ENCODE measurements at regions not wholly inside any gene's neighbourhood (a gene's known extent, or its start where the extent isn't known, plus 50 kb on each side); places are given as distances from the start of the nearest gene placed in this dataset.
"Not testable (repeated sequence)": the region's sequence is repeated elsewhere in the genome, so short reads cannot be mapped to it uniquely, and the experiment has no call there.

DNA sequence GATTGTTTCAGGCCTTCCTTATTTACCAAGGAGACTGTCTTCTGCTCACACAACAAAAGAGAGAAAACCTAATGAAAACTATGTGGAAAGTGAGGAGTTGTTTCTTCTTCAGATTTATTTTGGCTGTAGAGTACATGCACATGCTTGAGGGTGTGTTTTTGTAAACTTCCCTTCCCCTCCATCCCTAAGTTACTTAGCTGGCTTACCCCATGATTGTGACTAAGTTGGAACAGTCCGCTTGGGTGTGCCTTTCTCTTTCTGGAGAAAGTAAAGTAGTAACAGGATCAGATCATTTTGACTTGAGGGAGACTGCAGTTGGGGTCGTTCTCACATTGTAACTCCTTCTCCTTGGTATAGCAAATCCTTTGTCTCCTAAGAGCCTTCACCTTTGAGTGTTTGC lies 155.9 kb downstream of the RTL9 start:
- no peaks in the 10 kb centered on the region for H3K4me1 ChIP-seq (ENCODE audit: insufficient read depth, low read length, poor library complexity, severe bottlenecking)
- no peak for TF ChIP-seq EZH2phosphoT487 (IDR thresholded peaks at IDR 0.05; ENCODE audit: borderline replicate concordance)
- TF ChIP-seq, protein P1, sequence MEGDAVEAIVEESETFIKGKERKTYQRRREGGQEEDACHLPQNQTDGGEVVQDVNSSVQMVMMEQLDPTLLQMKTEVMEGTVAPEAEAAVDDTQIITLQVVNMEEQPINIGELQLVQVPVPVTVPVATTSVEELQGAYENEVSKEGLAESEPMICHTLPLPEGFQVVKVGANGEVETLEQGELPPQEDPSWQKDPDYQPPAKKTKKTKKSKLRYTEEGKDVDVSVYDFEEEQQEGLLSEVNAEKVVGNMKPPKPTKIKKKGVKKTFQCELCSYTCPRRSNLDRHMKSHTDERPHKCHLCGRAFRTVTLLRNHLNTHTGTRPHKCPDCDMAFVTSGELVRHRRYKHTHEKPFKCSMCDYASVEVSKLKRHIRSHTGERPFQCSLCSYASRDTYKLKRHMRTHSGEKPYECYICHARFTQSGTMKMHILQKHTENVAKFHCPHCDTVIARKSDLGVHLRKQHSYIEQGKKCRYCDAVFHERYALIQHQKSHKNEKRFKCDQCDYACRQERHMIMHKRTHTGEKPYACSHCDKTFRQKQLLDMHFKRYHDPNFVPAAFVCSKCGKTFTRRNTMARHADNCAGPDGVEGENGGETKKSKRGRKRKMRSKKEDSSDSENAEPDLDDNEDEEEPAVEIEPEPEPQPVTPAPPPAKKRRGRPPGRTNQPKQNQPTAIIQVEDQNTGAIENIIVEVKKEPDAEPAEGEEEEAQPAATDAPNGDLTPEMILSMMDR (conservative IDR thresholded peaks at IDR 0.05; ENCODE audit: low read length), result no peak
- H3K36me3 ChIP-seq (ENCODE audit: insufficient read depth, low read length), result no peaks in the 10 kb centered on the region
- no peaks in the 10 kb centered on the region for H3K27me3 ChIP-seq (ENCODE audit: insufficient read depth, low read length, poor library complexity, severe bottlenecking)
- no peak overlapping the region for H3K4me3 ChIP-seq (ENCODE audit: low read length, poor library complexity, severe bottlenecking)
- H3K9ac ChIP-seq (ENCODE audit: low read depth, low read length, poor library complexity, severe bottlenecking), result no peak overlapping the region
- no peaks in the 10 kb centered on the region for H4K20me1 ChIP-seq (ENCODE audit: insufficient read depth, low read length, poor library complexity, severe bottlenecking)
- H3F3A ChIP-seq (ENCODE audit: low read depth), result no peaks in the 10 kb centered on the region
- H2AFZ ChIP-seq (ENCODE audit: low read length), result no peak overlapping the region
- no peaks in the 10 kb centered on the region for H3K9me2 ChIP-seq (replicated peaks; ENCODE audit: low read depth, low read length)
- H3K4me2 ChIP-seq (ENCODE audit: low read depth, low read length, poor library complexity, severe bottlenecking), result no peak overlapping the region
- no peaks in the 10 kb centered on the region for H3K79me2 ChIP-seq (ENCODE audit: insufficient read depth, low read length)
- no peaks in the 10 kb centered on the region for H3K9me3 ChIP-seq (ENCODE audit: insufficient read depth, low read depth, low read length)

DNA sequence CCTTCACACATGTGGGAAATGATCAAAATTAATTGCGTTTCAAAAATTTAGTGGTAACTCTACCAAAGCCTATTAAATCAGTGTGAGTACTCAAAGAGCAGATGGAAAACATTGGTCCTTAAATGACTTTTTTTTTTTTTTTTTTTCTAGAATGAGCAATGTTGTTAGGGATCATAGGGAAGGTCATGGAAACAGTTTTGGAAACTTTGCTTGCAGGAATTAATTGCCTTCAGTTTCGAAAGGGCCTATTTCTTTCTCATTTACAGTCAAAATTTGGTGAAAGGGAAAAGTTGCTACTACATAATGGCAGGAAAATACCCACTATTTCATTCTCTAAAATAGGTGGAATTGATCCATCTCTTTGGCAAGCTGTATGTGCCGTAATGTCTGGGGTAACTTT lies 160.9 kb downstream of the RTL9 start:
- no peaks in the 10 kb centered on the region for H3K9me2 ChIP-seq (replicated peaks; ENCODE audit: low read depth, low read length)
- H3K9me3 ChIP-seq (ENCODE audit: insufficient read depth, low read depth, low read length), result no peaks in the 10 kb centered on the region
- no peaks in the 10 kb centered on the region for H4K20me1 ChIP-seq (ENCODE audit: insufficient read depth, low read length, poor library complexity, severe bottlenecking)
- H3K4me3 ChIP-seq (ENCODE audit: low read length, poor library complexity, severe bottlenecking), result no peak overlapping the region
- H3K4me2 ChIP-seq (ENCODE audit: low read depth, low read length, poor library complexity, severe bottlenecking), result no peak overlapping the region
- H3K27me3 ChIP-seq (ENCODE audit: insufficient read depth, low read length, poor library complexity, severe bottlenecking), result no peaks in the 10 kb centered on the region
- H3F3A ChIP-seq (ENCODE audit: low read depth), result no peaks in the 10 kb centered on the region
- no peaks in the 10 kb centered on the region for H3K36me3 ChIP-seq (ENCODE audit: insufficient read depth, low read length)
- TF ChIP-seq, protein P1 (conservative IDR thresholded peaks at IDR 0.05; ENCODE audit: low read length), result no peak
- no peak for TF ChIP-seq EZH2phosphoT487 (IDR thresholded peaks at IDR 0.05; ENCODE audit: borderline replicate concordance)
- no peaks in the 10 kb centered on the region for H3K79me2 ChIP-seq (ENCODE audit: insufficient read depth, low read length)
- H3K9ac ChIP-seq (ENCODE audit: low read depth, low read length, poor library complexity, severe bottlenecking), result no peak overlapping the region
- no peaks in the 10 kb centered on the region for H3K4me1 ChIP-seq (ENCODE audit: insufficient read depth, low read length, poor library complexity, severe bottlenecking)
- H2AFZ ChIP-seq (ENCODE audit: low read length), result no peak overlapping the region

DNA sequence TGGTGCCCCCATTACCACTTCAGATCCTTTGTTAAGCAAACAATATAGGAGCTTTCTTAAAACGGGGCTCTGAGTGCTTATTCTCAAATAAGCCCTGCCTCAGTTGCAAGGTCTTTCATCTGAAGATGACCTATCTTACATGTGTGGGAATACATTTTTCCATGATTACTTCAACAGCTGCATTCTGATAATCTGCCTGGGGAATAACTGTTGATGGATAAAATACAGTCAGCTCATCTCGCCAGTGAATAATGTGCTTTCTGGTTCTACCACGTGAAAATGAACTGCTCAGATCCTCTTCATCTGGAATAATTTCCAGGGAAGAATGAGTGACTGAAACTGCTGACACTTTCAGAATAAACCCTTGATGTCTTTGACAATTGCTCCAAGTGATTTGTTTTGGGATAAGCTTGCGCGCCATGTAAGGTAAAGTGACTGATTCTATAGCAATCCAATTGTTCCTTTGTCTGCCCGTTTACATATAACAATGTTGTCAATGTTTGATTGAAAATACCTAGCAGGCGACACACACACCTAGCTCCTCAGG lies 161.3 kb downstream of the RTL9 start:
- no peak overlapping the region for H3K4me3 ChIP-seq (ENCODE audit: low read length, poor library complexity, severe bottlenecking)
- no peaks in the 10 kb centered on the region for H3F3A ChIP-seq (ENCODE audit: low read depth)
- H4K20me1 ChIP-seq (ENCODE audit: insufficient read depth, low read length, poor library complexity, severe bottlenecking), result no peaks in the 10 kb centered on the region
- no peaks in the 10 kb centered on the region for H3K36me3 ChIP-seq (ENCODE audit: insufficient read depth, low read length)
- H3K9me2 ChIP-seq (replicated peaks; ENCODE audit: low read depth, low read length), result no peaks in the 10 kb centered on the region
- H3K4me2 ChIP-seq (ENCODE audit: low read depth, low read length, poor library complexity, severe bottlenecking), result no peak overlapping the region
- no peaks in the 10 kb centered on the region for H3K4me1 ChIP-seq (ENCODE audit: insufficient read depth, low read length, poor library complexity, severe bottlenecking)
- H3K9me3 ChIP-seq (ENCODE audit: insufficient read depth, low read depth, low read length), result no peaks in the 10 kb centered on the region
- TF ChIP-seq, protein P1 (conservative IDR thresholded peaks at IDR 0.05; ENCODE audit: low read length), result no peak
- no peak for TF ChIP-seq EZH2phosphoT487 (IDR thresholded peaks at IDR 0.05; ENCODE audit: borderline replicate concordance)
- H3K79me2 ChIP-seq (ENCODE audit: insufficient read depth, low read length), result no peaks in the 10 kb centered on the region
- no peak overlapping the region for H2AFZ ChIP-seq (ENCODE audit: low read length)
- no peak overlapping the region for H3K9ac ChIP-seq (ENCODE audit: low read depth, low read length, poor library complexity, severe bottlenecking)
- no peaks in the 10 kb centered on the region for H3K27me3 ChIP-seq (ENCODE audit: insufficient read depth, low read length, poor library complexity, severe bottlenecking)

DNA sequence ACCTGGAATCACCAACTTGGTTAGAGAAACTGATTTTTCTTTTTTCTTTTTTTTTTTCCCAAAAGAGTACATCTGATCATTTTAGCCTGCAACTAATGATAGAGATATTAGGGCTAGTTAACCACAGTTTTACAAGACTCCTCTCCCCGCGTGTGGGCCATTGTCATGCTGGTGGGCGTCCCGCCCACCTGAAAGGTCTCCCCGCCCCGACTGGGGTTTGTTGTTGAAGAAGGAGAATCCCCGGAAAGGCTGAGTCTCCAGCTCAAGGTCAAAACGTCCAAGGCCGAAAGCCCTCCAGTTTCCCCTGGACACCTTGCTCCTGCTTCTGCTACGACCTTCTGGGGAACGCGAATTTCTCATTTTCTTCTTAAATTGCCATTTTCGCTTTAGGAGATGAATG lies 162.0 kb downstream of the RTL9 start:
- not testable (repeated sequence) for H3K9me2 ChIP-seq (replicated peaks; ENCODE audit: low read depth, low read length); H3K36me3 ChIP-seq (ENCODE audit: insufficient read depth, low read length); H3K4me3 ChIP-seq (ENCODE audit: low read length, poor library complexity, severe bottlenecking); H3K27me3 ChIP-seq (ENCODE audit: insufficient read depth, low read length, poor library complexity, severe bottlenecking); H3K4me2 ChIP-seq (ENCODE audit: low read depth, low read length, poor library complexity, severe bottlenecking); H3K79me2 ChIP-seq (ENCODE audit: insufficient read depth, low read length); H2AFZ ChIP-seq (ENCODE audit: low read length); H3K9ac ChIP-seq (ENCODE audit: low read depth, low read length, poor library complexity, severe bottlenecking); H4K20me1 ChIP-seq (ENCODE audit: insufficient read depth, low read length, poor library complexity, severe bottlenecking); H3F3A ChIP-seq (ENCODE audit: low read depth); H3K9me3 ChIP-seq (ENCODE audit: insufficient read depth, low read depth, low read length); H3K4me1 ChIP-seq (ENCODE audit: insufficient read depth, low read length, poor library complexity, severe bottlenecking)

All from Loucy (cell line).